Cardiac fibroblast (primary cell): ENCODE measurements at regions not wholly inside any gene's neighbourhood (a gene's known extent, or its start where the extent isn't known, plus 50 kb on each side); places are given as distances from the start of the nearest gene placed in this dataset.

ENCODE experiments used
- DNase-seq, 2 donors: peaks; one replicate each; pipeline versions ENCODE4 v3.0.0 to v3.0.0-alpha.2; 2010; ENCODE audit warnings: low read depth in 2 of 2
- H3K4me3 ChIP-seq, 2 donors: replicated peaks in 1 of 2; 1 replicate in 1 of 2; 2 replicates in 1 of 2; pipeline ENCODE4 v1.5.1; 2011; ENCODE audit warnings: low read depth in 2 of 2, low read length in 2 of 2, mild to moderate bottlenecking in 2 of 2, moderate library complexity in 1 of 2
- CTCF ChIP-seq: IDR thresholded peaks from one replicate; pipeline ENCODE4 v1.5.1; 2011; ENCODE audit warnings: low read depth, mild to moderate bottlenecking, low read length, inconsistent platforms

- TF ChIP-seq CTCF = no peak
Observed at GRCh38 chr6:11346516-11346915, 114.0 kb upstream of the NEDD9 start.

GRCh38 chr6:11345536-11345935 is 113.1 kb upstream of the NEDD9 start:
- TF ChIP-seq CTCF = no peak
- H3K4me3 ChIP-seq = no peak overlapping the region
- no peak for DNase-seq

More at GRCh38 chr6:11346516-11346915, 114.0 kb upstream of the NEDD9 start:
- DNase-seq = peak in 1 of 2 donors; percentile 41
- H3K4me3 ChIP-seq = no peak overlapping the region

- H3K4me3 ChIP-seq = no peak overlapping the region
- no peak for TF ChIP-seq CTCF
- DNase-seq = no peak
Observed at GRCh38 chr6:11343963-11344723, 111.7 kb upstream of the NEDD9 start.

GRCh38 chr6:11341867-11342266 is 109.4 kb upstream of the NEDD9 start:
- H3K4me3 ChIP-seq = no peak overlapping the region
- TF ChIP-seq CTCF = no peak
- peak; percentile 33 to 78 for DNase-seq

GRCh38 chr6:11341303-11341702 is 108.8 kb upstream of the NEDD9 start:
- no peak for DNase-seq
- H3K4me3 ChIP-seq = no peak overlapping the region
- TF ChIP-seq CTCF = no peak

- TF ChIP-seq CTCF = no peak
- H3K4me3 ChIP-seq = no peak overlapping the region
- no peak for DNase-seq
Observed at GRCh38 chr6:11339380-11339779, 106.9 kb upstream of the NEDD9 start.

- DNase-seq = no peak
- TF ChIP-seq CTCF = no peak
- H3K4me3 ChIP-seq = no peak overlapping the region
Observed at GRCh38 chr6:11337306-11337705, 104.8 kb upstream of the NEDD9 start.
